ENCODE measurements at regions not wholly inside any gene's neighbourhood (a gene's known extent, or its start where the extent isn't known, plus 50 kb on each side); places are given as distances from the start of the nearest gene placed in this dataset.

DNA sequence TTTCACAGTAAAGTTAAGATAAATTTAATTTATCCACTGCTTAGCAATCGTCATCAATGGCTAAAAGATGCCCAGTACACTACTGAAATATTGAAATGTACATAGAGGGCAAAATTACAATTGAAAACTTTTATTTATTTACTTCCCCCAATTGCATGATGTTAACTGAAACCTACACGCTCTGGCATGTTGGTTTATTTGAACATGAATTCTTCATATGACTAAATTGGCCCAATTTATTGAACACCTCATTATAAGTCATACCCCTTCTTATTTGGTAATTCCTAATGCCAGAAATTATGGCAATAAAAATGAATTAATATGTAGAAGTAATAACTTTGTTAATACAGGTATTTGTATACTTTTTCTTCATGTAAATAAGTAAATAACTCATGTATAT lies 183.0 kb upstream of the ZC3H15 start:
- Histone ChIP-seq H3K79me2 (ENCODE audit: insufficient read depth, low read length) (no peaks in the 10 kb centered on the region), H3K4me3 (ENCODE audit: low read length, poor library complexity, severe bottlenecking) (no peak overlapping the region), H4K20me1 (ENCODE audit: insufficient read depth, low read length, poor library complexity, severe bottlenecking) (no peaks in the 10 kb centered on the region), H3F3A (ENCODE audit: low read depth) (no peaks in the 10 kb centered on the region), H3K9ac (ENCODE audit: low read depth, low read length, poor library complexity, severe bottlenecking) (no peak overlapping the region), H3K27me3 (ENCODE audit: insufficient read depth, low read length, poor library complexity, severe bottlenecking) (no peaks in the 10 kb centered on the region), H3K9me2 (replicated peaks; ENCODE audit: low read depth, low read length) (no peaks in the 10 kb centered on the region), H2AFZ (ENCODE audit: low read length) (no peak overlapping the region), H3K36me3 (ENCODE audit: insufficient read depth, low read length) (no peaks in the 10 kb centered on the region), H3K4me2 (ENCODE audit: low read depth, low read length, poor library complexity, severe bottlenecking) (no peak overlapping the region), H3K9me3 (ENCODE audit: insufficient read depth, low read depth, low read length) (no peaks in the 10 kb centered on the region), H3K4me1 (ENCODE audit: insufficient read depth, low read length, poor library complexity, severe bottlenecking) (peaks cover 5% of the 10 kb centered on the region)
- TF ChIP-seq EZH2phosphoT487 (IDR thresholded peaks at IDR 0.05; ENCODE audit: borderline replicate concordance): no peak
- TF ChIP-seq, protein P1, sequence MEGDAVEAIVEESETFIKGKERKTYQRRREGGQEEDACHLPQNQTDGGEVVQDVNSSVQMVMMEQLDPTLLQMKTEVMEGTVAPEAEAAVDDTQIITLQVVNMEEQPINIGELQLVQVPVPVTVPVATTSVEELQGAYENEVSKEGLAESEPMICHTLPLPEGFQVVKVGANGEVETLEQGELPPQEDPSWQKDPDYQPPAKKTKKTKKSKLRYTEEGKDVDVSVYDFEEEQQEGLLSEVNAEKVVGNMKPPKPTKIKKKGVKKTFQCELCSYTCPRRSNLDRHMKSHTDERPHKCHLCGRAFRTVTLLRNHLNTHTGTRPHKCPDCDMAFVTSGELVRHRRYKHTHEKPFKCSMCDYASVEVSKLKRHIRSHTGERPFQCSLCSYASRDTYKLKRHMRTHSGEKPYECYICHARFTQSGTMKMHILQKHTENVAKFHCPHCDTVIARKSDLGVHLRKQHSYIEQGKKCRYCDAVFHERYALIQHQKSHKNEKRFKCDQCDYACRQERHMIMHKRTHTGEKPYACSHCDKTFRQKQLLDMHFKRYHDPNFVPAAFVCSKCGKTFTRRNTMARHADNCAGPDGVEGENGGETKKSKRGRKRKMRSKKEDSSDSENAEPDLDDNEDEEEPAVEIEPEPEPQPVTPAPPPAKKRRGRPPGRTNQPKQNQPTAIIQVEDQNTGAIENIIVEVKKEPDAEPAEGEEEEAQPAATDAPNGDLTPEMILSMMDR (conservative IDR thresholded peaks at IDR 0.05; ENCODE audit: low read length): no peak

DNA sequence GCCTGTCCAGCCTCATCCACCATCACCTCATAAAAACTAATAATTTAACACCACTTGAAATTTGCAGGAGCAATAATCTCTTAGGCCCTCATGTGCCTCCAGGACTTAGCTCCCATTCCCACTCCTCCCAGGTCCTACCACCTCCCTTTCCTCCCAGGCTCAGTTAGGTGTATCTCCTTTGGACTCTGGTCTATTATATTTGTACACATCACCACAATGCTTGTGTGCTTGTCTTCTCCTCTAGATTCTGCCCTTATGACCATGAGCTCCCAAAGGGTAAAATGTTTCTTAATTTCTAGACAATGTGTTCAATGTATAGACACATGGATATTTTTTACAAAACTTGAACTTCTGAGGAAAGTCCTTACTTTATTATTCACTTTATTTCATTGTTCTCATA lies 182.0 kb upstream of the ZC3H15 start:
- no peak overlapping the region for H2AFZ ChIP-seq (ENCODE audit: low read length)
- TF ChIP-seq, protein P1 (conservative IDR thresholded peaks at IDR 0.05; ENCODE audit: low read length): no peak
- TF ChIP-seq EZH2phosphoT487 (IDR thresholded peaks at IDR 0.05; ENCODE audit: borderline replicate concordance): no peak
- no peak overlapping the region for H3K4me3 ChIP-seq (ENCODE audit: low read length, poor library complexity, severe bottlenecking)
- H3K9me2 ChIP-seq (replicated peaks; ENCODE audit: low read depth, low read length): no peaks in the 10 kb centered on the region
- H3K4me1 ChIP-seq (ENCODE audit: insufficient read depth, low read length, poor library complexity, severe bottlenecking): peaks cover 5% of the 10 kb centered on the region
- H3K36me3 ChIP-seq (ENCODE audit: insufficient read depth, low read length): no peaks in the 10 kb centered on the region
- H3K27me3 ChIP-seq (ENCODE audit: insufficient read depth, low read length, poor library complexity, severe bottlenecking): no peaks in the 10 kb centered on the region
- no peaks in the 10 kb centered on the region for H3K79me2 ChIP-seq (ENCODE audit: insufficient read depth, low read length)
- no peak overlapping the region for H3K9ac ChIP-seq (ENCODE audit: low read depth, low read length, poor library complexity, severe bottlenecking)
- no peak overlapping the region for H3K4me2 ChIP-seq (ENCODE audit: low read depth, low read length, poor library complexity, severe bottlenecking)
- no peaks in the 10 kb centered on the region for H4K20me1 ChIP-seq (ENCODE audit: insufficient read depth, low read length, poor library complexity, severe bottlenecking)
- no peaks in the 10 kb centered on the region for H3F3A ChIP-seq (ENCODE audit: low read depth)
- no peaks in the 10 kb centered on the region for H3K9me3 ChIP-seq (ENCODE audit: insufficient read depth, low read depth, low read length)

DNA sequence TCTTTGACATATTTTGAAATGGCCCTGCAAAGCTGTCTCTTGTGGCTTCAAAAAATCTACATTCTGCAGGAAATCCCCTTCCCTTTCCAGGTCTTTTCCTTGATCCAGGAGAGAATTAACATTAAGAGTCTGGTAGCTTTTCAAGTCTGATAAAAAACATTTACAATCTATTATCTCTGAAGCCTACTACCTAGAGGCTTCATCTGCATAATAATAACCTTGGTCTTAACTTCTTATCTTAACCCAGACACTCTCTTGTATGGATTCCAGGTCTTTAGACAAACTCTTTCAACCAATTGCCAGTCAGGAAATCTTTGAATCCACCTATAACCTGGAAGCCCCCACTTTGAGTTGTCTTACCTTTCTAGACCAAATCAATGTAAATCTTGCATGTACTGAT lies 179.3 kb upstream of the ZC3H15 start:
- Histone ChIP-seq H3K79me2 (ENCODE audit: insufficient read depth, low read length) (no peaks in the 10 kb centered on the region), H3K36me3 (ENCODE audit: insufficient read depth, low read length) (no peaks in the 10 kb centered on the region)

More for the DNA sequence above, 179.3 kb upstream of the ZC3H15 start:
- no peaks in the 10 kb centered on the region for H3K27me3 ChIP-seq (ENCODE audit: insufficient read depth, low read length, poor library complexity, severe bottlenecking)
- H3K9me2 ChIP-seq (replicated peaks; ENCODE audit: low read depth, low read length): no peaks in the 10 kb centered on the region
- no peaks in the 10 kb centered on the region for H3F3A ChIP-seq (ENCODE audit: low read depth)
- H3K4me1 ChIP-seq (ENCODE audit: insufficient read depth, low read length, poor library complexity, severe bottlenecking): peaks cover 5% of the 10 kb centered on the region
- no peak overlapping the region for H3K4me2 ChIP-seq (ENCODE audit: low read depth, low read length, poor library complexity, severe bottlenecking)
- H4K20me1 ChIP-seq (ENCODE audit: insufficient read depth, low read length, poor library complexity, severe bottlenecking): no peaks in the 10 kb centered on the region
- H3K9me3 ChIP-seq (ENCODE audit: insufficient read depth, low read depth, low read length): no peaks in the 10 kb centered on the region
- no peak overlapping the region for H3K4me3 ChIP-seq (ENCODE audit: low read length, poor library complexity, severe bottlenecking)
- H2AFZ ChIP-seq (ENCODE audit: low read length): no peak overlapping the region
- H3K9ac ChIP-seq (ENCODE audit: low read depth, low read length, poor library complexity, severe bottlenecking): no peak overlapping the region
- TF ChIP-seq EZH2phosphoT487 (IDR thresholded peaks at IDR 0.05; ENCODE audit: borderline replicate concordance): no peak
- TF ChIP-seq, protein P1 (conservative IDR thresholded peaks at IDR 0.05; ENCODE audit: low read length): no peak

Measured in Loucy (cell line).